Stimulated activated CD4-positive, alpha-beta T cell treated with anti-CD3 and anti-CD28 coated beads, Interleukin-4, amount 100 ng/mL, for 4 hours (primary cell): ENCODE measurements at regions not wholly inside any gene's neighbourhood (a gene's known extent, or its start where the extent isn't known, plus 50 kb on each side); places are given as distances from the start of the nearest gene placed in this dataset.
"Not testable (repeated sequence)": the region's sequence is repeated elsewhere in the genome, so short reads cannot be mapped to it uniquely, and the experiment has no call there.

Source experiments
- DNase-seq, 2 experiments: peaks; one replicate each; pipeline ENCODE4 v3.0.0-alpha.2; 2020

DNA sequence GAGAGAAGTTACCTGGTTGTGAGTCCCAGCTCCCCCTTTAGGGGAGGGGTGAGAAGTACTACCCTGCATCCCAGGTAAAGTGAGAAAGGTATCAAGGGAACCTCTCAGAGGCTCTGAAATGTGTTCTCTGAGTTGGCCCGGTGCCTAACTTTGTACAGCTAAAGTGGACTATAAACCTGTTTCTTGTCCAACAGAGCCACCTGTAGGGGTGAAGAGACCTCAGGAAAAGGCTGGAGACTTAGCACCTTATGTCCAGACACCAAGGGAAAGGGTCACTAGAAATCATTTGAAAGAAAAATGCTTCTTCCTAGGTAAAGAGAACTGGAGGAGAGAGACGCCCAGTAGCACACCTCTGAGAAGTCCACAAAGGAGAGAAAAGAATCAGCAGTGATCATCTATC, 108.3 kb upstream of the KIF2A start:
- no peak for DNase-seq

DNA sequence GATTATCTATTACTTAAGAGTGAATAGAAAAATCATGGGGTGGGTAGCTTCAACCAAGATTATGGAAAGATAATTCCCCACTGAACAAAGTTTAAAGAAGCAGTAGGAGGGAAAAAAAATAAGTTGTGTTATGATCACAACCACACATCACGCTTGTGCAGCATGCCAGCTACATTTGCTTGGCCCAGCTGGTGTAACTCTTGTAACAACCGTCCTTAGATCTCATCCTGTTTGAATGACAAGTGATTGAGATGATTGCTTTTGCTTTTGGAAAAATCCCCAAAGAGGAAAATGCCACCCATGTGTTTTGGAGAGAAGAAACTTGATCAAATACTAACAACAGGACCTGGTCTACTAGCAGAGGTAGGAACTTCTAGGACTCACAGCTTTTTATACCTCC, 107.6 kb upstream of the KIF2A start:
- no peak for DNase-seq

DNA sequence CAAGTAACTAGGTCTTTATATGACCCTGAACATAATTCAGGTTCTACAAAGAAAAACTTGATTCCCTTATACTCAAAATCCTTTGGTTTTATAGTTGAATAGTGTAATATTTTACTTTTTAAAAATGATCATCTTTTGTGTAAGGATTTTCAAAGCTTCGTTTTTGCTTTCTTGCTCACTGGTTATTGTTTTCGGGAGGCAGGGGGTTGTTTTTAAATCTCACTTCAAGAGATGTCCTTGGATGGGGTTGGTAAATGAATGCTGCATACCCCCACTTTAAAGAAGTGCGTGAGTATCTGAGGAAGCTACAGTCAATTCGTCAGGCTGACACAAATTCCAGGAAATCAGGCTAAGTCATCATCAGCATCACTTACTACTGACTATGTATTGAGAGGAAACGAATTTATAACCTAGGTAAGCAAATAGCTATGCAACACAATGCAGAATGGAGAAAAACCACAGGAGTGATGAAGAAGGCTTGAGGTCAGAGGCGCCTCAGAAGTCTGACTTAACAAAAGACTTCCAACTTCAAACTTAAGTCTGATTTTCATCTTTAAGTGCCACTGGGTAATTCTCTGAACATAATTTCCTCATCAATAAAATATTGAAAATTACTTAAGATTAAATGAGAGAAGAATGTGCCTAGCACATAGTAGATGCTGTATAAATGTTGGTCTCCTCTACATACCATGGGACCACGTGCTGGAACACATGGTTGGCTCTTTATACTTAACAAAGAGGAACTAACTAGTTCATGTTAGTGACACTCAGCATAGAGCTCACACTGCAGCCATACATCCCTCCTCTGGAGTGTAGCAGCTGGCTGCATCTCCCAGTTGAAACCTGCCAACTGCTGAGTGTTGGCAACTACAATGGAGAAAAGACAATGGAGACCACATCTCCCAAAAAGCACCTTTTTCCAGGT, 106.0 kb upstream of the KIF2A start:
- DNase-seq = no peak

DNA sequence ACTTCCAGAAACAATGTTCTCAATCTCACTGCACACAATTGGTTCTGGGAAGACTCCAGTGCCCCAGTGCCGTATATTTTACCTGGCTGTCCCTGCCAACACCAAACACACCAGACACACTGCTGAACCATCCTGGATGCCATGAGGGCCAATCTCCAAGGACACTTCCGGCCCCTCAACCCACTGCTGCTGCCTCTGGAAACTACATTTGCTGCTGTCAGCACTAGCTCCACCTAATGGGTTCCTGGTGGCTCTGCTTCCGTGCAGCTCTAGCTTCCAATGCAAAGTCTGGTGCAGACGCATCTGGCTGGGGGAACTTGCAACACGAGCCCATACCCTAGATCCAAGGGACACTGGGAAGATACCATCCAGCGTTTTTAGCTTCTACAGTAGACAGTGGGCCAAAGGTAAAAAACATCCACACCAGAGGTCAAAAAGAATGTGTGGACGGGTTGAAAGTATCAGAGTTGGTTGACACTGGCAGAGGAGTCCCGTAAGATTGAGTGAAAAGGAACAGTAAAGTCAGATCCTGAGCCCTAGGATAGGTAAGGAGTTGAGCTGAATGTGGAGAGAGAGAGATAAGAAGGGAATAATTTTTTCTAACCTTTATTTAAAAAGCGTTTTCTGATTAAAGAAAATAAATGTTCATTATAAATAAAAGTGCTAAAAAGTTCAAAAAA, 99.7 kb upstream of the KIF2A start:
- DNase-seq = no peak

DNA sequence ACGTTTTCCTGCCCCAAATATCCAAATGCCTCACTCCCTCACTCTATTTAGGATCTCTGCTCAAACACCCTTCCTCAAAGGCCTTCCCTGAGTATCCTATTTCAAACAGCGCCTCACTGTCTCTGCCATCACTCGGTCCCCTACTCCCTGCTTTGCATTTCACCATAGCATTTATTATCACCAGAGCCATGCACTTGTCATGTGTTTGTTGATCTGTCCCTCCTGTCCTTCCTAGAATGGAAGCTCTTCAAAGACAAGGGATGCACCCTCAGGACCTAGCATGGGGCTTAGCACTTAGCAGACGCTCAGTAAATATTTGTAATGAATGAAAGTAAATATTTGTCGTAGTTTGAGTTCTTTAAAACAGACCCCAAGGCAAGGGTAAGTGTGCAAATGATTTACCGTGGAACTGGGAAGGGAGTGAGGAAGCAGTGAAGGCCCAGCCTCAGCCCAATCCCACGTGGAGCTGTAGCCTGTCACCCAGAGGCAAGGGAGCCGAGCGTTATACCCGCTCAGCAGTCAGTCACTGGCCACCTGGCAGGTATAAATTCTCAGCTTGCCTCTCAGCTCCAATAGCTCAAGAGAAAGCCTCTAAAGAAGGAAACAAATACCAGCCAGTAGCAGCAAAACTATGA, 97.7 kb upstream of the KIF2A start:
- DNase-seq = no peak

DNA sequence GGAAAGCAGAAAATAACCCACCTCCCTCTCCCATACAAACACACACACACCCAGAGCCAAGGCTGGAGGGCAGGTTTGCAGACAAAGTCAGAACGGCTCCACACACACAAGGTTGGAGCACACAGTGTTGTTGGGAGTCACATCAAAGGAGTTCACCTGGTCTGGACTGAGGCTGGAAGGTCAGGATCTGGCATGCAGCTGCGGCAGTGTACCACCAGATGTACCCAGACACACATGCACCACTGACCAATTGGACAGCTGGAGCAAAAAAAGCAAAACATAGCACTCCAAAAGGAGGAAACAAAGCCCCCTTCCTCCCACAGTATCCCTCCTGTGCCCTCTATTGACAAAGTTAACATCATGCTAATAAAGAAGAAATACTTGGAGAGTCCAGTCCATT, 94.6 kb upstream of the KIF2A start:
- no peak for DNase-seq

DNA sequence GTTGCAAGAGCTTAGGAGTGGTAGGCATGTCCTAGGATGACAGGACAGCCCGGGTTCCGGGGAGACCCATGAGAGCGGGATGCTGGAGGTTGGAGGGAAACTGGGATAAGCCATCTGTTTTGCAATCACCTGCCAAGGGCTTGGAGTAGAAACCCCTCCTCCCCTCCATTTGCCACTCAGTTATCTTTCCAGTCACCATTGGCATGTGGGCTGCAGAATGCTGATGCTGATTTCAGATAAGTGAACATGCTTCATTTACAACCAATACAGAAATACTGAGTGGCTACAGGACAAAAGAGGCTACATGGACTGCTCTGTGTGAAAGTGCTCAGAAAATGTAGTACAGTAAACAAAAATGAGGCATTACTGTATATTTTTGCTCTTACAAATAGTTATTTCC, 93.4 kb upstream of the KIF2A start:
- DNase-seq = no peak

DNA sequence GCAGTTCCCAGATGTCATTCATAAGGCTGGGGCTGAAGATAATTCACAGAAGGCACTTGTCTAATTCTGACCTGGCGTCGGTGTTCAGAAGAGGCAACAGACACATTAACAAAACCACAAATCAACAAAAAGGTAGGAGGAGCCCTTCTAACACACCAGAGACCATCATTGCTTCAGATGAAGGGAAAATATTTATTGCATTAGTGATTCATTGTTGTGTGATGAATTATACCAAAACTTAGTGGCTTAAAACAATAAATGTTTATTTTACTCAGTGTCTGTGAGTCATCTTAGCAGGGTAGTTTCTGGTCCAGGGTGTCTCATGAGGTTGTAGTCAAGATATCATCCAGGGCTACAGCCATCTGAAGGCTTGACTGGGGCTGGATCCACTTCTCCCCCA, 91.3 kb upstream of the KIF2A start:
- DNase-seq = no peak

DNA sequence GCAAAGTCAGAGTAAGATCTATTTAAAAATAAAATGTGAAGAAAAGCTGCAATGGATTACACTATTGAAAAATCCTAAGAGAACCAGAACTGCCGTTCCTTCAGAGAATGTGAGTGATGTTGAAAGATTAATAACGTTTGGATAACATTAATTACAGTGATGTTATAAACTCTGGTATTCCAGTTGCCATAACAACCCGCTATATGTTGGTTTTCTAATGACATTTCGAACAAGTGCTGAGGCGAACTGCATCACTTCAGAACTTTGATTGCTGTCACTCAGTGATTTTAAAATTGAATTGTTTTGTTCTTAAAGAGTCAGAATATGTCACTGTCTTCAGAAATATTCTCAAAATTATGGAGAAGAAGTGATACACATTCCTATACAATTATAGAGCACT, 89.4 kb upstream of the KIF2A start:
- DNase-seq = not testable (repeated sequence)

DNA sequence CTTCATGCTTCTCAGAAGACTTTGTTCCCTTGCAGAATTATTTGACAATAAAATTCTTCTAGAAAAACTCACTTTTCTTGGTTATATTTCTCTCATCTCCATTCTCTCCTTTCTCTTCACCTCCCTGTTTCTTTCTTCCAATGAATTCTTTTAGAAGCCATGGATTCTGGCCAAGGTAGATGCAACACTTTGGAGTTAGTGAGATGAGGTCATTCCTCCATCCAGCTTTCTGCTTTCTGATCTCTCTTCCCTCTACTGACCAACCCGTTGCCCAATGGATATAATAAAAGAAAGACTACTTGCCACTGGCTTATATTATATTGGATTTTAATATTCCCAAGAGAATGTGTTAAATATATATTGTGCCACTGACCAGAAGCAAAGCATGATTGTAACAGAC, 88.9 kb upstream of the KIF2A start:
- not testable (repeated sequence) for DNase-seq

DNA sequence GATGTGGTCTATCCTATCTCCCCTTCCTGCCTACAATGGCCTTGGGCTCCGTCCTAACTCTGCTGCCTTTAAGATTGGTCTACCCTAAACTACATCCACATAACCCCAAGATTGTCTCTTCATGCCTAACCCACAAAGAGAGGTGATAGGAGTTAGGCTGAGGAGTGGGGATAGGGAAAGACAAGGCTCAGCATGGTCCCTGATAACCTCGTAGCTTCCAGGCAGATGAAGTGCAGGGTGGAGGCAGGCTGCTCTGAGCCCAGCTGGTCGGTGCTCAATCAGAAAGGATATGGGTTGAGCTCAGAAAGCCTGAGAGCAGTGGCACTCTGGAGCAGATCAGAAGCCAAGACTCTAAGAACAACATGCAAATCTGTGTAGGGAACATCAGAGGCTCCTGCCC, 87.1 kb upstream of the KIF2A start:
- not testable (repeated sequence) for DNase-seq

DNA sequence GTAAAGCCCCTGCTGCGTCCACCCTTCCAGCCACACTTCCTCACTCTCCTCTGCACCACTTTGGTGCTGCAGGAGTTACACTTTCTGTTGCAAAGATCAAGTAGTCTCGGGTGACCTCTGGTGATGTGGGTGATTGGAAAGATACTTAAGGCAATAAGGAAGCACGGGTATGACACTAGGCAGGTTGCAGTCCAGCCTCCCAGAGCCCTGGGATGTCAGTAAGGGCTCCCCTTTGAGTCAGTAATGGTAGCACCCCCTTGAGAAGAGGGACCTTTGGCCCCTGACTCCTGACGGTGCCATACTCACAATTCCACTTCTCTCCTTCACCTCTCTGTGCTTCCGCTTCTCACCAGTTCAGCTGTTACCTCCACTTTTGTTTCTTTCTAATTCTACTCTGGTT, 84.1 kb upstream of the KIF2A start:
- not testable (repeated sequence) for DNase-seq

DNA sequence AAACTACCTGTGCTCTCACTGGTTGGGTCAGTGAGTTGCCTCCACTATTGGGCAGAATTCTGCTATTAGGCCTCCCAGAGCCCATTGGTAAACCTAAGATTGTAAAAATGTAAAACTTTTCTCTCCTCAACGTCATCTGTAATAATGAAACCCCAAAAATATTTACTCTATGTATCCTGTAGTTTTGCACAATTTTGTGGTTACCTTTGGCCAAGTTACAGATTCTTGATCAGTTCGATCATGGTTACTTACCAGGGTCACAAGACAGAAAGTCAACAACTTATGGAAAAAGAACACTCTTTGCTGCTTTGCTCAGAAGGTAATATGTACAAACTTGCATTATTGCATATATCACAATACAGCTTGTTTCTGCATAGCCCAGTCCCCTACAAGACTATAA, 83.7 kb upstream of the KIF2A start:
- DNase-seq = not testable (repeated sequence)

DNA sequence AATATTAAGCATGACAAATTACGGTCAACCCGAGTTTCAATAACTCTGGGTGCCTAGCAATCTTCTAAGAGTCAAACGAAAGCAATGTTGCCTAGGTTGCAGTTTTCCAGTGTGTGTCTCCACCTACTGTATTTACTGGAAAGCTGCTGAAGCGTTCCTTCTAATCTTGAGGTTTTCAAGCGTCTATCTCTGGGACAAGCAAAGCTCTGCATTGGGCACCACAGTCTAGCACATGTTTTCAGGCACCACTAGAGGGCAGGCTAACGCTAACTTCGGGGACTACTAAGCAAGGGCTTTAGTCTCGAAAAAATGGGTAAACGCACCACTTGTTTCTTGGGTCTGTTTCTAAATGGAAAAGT, 82.7 kb upstream of the KIF2A start:
- peak; percentile 60 to 76 for DNase-seq

DNA sequence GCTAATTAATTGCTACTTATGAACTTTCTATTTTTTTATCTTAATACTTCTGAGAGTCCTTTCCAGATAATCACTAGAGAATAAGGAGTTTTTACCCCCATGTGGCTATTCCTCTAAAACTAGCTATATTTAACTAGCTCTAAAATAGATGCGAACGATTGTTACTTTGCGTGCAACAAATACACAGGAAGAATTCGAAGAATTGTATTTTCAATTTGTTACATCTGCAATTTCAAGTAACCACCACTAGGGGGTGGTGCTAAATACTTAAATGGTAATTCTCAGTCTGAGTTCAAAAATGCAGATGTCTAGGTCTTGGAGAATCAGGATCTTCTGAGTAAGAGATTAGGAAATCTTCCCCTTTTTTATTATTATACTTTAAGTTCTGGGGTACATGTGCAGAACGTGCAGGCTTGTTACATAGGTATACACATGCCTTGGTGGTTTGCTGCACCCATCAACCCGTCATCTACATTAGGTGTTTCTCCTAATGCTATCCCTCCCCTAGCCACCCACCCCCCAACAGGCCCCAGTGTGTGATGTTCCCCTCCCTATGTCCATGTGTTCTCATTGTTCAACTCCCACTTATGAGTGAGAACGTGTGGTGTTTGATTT, 80.9 kb upstream of the KIF2A start:
- not testable (repeated sequence) for DNase-seq

DNA sequence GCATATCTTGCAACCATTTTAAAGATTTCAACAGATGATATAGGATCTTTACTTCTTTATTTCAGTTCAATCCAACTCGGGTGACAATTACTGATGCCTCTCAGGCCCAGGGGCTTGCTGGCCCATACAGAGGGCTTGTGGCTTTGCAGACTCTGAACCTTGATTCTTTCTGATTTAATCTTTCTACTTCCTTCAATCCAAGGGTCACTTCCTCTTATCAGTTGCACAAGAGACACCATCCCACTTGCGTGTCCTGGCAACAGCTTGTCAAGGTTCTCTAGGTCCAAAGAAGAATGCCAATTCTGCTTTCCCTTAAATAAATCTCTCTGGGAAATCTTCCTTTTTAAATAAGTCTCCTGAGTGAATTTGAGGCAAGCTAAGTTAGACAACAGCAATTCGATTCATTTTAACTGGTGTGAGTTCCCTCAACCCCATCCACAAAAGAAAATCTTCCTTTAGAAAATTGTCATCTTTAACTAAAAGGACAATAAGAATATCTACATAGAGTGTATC, 75.1 kb upstream of the KIF2A start:
- not testable (repeated sequence) for DNase-seq

DNA sequence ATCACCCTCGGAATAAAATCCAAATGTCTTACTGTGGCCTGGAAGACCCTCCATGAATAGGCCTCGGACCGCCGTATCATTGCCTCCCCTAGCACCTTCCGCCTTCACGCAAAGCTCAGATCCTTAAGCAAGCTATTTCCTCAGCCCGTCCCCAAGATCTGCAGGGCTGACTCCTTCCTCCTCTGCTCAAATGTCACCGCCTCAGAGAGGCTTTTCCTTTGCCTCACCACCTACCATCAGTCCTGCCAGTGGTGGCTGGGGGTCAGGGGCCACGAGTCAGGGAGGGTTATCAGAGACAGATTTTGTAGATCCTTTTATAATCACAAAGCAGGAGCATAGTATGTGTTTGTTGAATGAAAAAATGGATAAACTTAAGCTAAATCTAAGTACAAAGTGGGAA, 74.4 kb upstream of the KIF2A start:
- DNase-seq = no peak

DNA sequence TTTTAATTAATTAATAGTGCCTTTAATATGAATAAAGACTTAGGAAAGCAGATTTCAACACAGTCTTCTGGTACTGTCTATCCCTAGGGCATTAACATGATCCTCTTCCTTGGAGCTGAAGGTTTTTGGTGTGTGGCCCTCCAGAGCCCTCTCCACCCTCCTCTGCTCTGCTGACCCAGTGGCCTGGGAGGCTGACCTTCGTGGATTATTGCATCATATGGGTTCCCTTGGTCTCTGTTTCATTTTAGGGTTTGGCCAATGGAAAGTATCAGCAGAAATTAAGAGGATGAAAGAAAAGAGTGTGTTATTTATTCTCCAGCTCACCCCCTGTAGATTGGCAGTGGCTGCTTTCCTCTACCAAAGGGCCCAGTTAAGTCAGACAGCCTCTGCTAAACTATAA, 73.8 kb upstream of the KIF2A start:
- DNase-seq = not testable (repeated sequence)

DNA sequence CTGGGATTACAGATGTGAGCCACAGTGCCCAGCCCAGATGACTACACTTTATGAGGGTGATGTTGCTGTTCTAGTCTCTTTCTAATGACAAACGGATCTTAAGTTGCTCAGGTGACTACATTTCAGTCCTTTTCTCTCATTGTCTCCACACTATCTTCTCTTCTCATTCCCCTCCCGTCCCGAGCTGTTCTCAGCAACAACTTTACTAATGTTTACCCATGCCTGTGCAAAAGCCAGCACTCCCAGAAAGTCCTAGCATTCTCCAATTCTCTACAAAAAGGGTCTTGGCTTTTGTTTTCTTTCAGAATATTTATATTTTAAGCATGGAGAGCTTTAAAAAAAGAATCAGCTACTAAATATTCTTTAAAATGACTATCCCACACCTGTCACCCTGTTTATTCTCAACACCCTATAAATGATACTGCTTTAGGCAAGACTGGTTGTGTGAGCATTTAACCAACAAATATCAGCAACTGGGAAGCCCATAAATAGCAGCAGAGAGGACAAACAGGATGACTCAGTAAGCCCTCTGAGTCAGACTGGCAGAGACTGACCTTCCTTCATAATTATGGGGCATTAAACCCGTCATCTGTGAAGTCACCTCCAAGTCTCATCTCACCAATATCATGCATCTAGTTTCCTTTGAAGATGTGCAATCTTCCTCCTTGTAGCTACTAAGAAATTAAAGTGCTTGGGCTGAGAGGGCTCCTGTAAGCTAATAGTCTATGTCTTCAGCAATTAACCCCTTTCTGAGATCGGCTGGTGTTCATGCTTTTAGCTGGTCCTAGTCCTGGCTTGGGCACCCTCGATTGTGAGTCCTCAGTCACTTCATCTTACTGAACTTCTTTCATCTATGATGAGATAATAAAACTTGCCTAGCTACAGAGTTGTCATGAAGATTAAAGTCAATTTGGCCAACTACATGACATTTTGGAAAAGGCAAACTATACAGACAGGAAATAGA, 72.6 kb upstream of the KIF2A start:
- DNase-seq = not testable (repeated sequence)

DNA sequence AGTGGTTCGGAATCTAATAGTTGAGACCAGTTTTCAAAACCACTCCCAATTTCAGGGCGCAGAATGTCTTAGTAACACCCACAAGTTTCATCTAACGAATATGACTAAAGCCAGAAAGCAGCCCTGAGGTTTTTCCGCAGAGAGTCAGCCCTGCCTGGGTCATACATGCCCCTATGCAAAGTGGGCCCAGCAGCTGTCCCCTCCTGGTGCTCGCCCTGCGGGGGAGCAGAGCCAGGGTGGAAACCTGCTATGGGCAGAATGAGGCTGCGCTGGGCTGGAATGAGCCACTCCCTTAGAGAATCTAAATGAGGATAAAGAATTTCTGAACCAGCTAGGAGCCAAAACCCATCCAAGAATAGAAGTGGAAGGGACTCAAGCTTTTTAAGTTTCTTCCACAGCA, 69.4 kb upstream of the KIF2A start:
- DNase-seq = not testable (repeated sequence)

DNA sequence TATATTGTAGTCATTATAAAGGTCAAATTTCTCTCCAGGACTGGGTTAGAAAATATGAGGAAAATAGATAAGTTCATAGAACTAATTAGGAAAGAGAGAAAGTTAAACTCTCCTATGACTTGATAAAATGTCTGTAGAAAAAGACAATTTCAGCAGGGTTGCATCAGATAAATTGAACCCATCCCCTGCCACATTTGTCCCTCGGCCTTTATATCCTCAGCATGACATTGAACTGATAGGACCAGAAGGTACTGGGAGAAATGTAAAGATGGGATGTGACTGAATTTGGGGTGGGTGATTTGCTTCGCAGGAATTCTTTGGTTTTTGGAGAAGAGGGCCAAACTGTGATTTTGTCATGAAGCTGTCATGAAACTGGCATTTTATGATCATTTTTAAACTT, 68.1 kb upstream of the KIF2A start:
- not testable (repeated sequence) for DNase-seq

DNA sequence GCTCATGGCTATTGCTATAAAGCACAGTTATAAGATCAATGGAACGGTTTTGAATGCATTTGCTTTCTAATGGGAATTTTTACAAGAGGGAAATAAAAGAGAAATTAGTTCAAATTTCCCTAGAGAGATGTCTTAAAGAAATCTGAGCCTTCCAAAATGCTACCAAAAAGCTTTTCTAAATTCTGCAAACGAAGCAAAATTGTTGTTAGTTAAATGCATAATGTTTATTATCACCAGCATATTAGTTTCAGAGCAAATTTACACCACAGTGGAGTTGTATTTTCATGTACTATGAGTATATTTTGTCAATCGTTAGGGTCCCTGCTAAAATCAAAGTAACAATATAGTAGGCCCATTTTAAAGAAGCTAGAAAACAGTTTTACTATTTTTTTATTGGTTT, 67.4 kb upstream of the KIF2A start:
- DNase-seq = not testable (repeated sequence)
